CD14-positive monocyte (primary cell): ENCODE measurements at regions not wholly inside any gene's neighbourhood (a gene's known extent, or its start where the extent isn't known, plus 50 kb on each side); places are given as distances from the start of the nearest gene placed in this dataset.

Source experiments
- DNase-seq, 3 donors: peaks; one replicate each; pipeline ENCODE4 v3.0.0-alpha.2; 2011 to 2022
- H2AFZ ChIP-seq: 2 replicates; pipeline ENCODE4 v1.6.0; 2012; ENCODE audit warnings: mild to moderate bottlenecking, low read depth, low read length, inconsistent platforms; ENCODE audit not compliant: insufficient read depth, poor library complexity, severe bottlenecking
- H3K27ac ChIP-seq, 2 donors: 1 replicate in 1 of 2; 2 replicates in 1 of 2; pipeline ENCODE4 v1.5.1; 2012 to 2013; ENCODE audit warnings: low read length in 2 of 2, control low read depth in 1 of 2, inconsistent platforms in 1 of 2, low read depth in 1 of 2, mild to moderate bottlenecking in 1 of 2
- H3K27me3 ChIP-seq, 2 donors: one replicate each; pipeline versions ENCODE4 v1.6.0 to v1.6.1; 2011 to 2013; ENCODE audit warnings: low read length in 2 of 2; ENCODE audit not compliant: control insufficient read depth in 2 of 2, insufficient read depth in 2 of 2
- H3K36me3 ChIP-seq, 2 donors: replicated peaks in 1 of 2; 1 replicate in 1 of 2; 2 replicates in 1 of 2; pipeline versions ENCODE4 v1.5.1 to v1.6.1; 2012 to 2013; ENCODE audit warnings: low read length in 2 of 2, control low read depth in 1 of 2, inconsistent platforms in 1 of 2, mild to moderate bottlenecking in 1 of 2; ENCODE audit not compliant: insufficient read depth in 2 of 2, control insufficient read depth in 1 of 2
- H3K4me1 ChIP-seq, 2 donors: 1 replicate in 1 of 2; 2 replicates in 1 of 2; pipeline versions ENCODE4 v1.5.1 to v1.6.1; 2012 to 2013; ENCODE audit warnings: low read length in 2 of 2, control low read depth in 1 of 2, inconsistent platforms in 1 of 2, mild to moderate bottlenecking in 1 of 2, moderate library complexity in 1 of 2; ENCODE audit not compliant: insufficient read depth in 2 of 2, control insufficient read depth in 1 of 2
- H3K4me2 ChIP-seq: replicated peaks from 2 replicates; pipeline ENCODE3; 2012; ENCODE audit warnings: low read length, moderate library complexity, mild to moderate bottlenecking; ENCODE audit not compliant: poor library complexity, severe bottlenecking; ENCODE audit errors: extremely low read depth
- H3K4me3 ChIP-seq, 3 experiments: fragments of 200-600 bp in 1 of 3; sonication (generic) in 1 of 3; replicated peaks in 1 of 3; 1 replicate in 2 of 3; 2 replicates in 1 of 3; pipeline ENCODE4 v1.5.1; 2011 to 2013; ENCODE audit warnings: low read length in 3 of 3, mild to moderate bottlenecking in 3 of 3, control low read depth in 2 of 3, low read depth in 2 of 3, inconsistent platforms in 1 of 3, moderate library complexity in 1 of 3
- H3K79me2 ChIP-seq: 2 replicates; pipeline ENCODE4 v1.6.0; 2012; ENCODE audit warnings: mild to moderate bottlenecking, control low read depth, inconsistent platforms, low read length, moderate library complexity; ENCODE audit not compliant: insufficient read depth
- H3K9ac ChIP-seq: 2 replicates; pipeline ENCODE4 v1.6.0; 2017; ENCODE audit warnings: low read length, mild to moderate bottlenecking; ENCODE audit not compliant: insufficient read depth, poor library complexity, severe bottlenecking
- H3K9me3 ChIP-seq, 2 donors: replicated peaks in 1 of 2; 1 replicate in 1 of 2; 2 replicates in 1 of 2; pipeline versions ENCODE4 v1.5.1 to v1.6.1; 2012 to 2013; ENCODE audit warnings: low read length in 2 of 2, control low read depth in 1 of 2; ENCODE audit not compliant: control insufficient read depth in 1 of 2, insufficient read depth in 1 of 2
- H4K20me1 ChIP-seq: 2 replicates; pipeline ENCODE4 v1.6.0; 2012; ENCODE audit warnings: mild to moderate bottlenecking, low read length, control low read depth, moderate library complexity; ENCODE audit not compliant: insufficient read depth
- H3K27ac Mint-ChIP-seq, 7 donors: one replicate each; pipeline ENCODE4 v1.8.0; 2020; ENCODE audit warnings: mild to moderate bottlenecking in 7 of 7, mixed read lengths in 7 of 7, moderate library complexity in 6 of 7, inconsistent platforms in 2 of 7
- H3K27me3 Mint-ChIP-seq, 3 donors: one replicate each; pipeline ENCODE4 v1.8.0; 2021 to 2022; ENCODE audit warnings: low read depth in 3 of 3, mild to moderate bottlenecking in 3 of 3, mixed read lengths in 3 of 3, moderate library complexity in 3 of 3, inconsistent platforms in 1 of 3
- H3K36me3 Mint-ChIP-seq, 2 donors: one replicate each; pipeline ENCODE4 v1.8.0; 2020; ENCODE audit warnings: mixed read lengths in 2 of 2, inconsistent platforms in 1 of 2, mild to moderate bottlenecking in 1 of 2
- H3K4me1 Mint-ChIP-seq: one replicate; pipeline ENCODE4 v1.8.0; 2020; ENCODE audit warnings: mild to moderate bottlenecking, mixed read lengths
- H3K4me3 Mint-ChIP-seq, 2 donors: one replicate each; pipeline ENCODE4 v1.8.0; 2020; ENCODE audit warnings: mild to moderate bottlenecking in 2 of 2, mixed read lengths in 2 of 2, moderate library complexity in 1 of 2
- H3K9me3 Mint-ChIP-seq, 7 donors: one replicate each; pipeline ENCODE4 v1.8.0; 2020 to 2022; ENCODE audit warnings: mixed read lengths in 7 of 7, mild to moderate bottlenecking in 6 of 7, moderate library complexity in 6 of 7, inconsistent platforms in 2 of 7
- CTCF ChIP-seq: fragments of 200-600 bp; IDR thresholded peaks from one replicate; pipeline ENCODE4 v1.8.0; 2022; ENCODE audit warnings: antibody characterized with exemption, mild to moderate bottlenecking
- WGBS: methylation state at CpG from one replicate; pipeline ENCODE4 v1.1.5; 2013; ENCODE audit warnings: missing lambda C conversion rate; ENCODE audit not compliant: insufficient coverage; 5-methylcytosine and 5-hydroxymethylcytosine counted together
- intact Hi-C, 2 donors: fragments of 100-400 bp; cut with micrococcal nuclease; formaldehyde crosslinking; loops; one replicate each; pipeline versions ENCODE4 v1.15.0 to v1.15.1; 2023

DNA sequence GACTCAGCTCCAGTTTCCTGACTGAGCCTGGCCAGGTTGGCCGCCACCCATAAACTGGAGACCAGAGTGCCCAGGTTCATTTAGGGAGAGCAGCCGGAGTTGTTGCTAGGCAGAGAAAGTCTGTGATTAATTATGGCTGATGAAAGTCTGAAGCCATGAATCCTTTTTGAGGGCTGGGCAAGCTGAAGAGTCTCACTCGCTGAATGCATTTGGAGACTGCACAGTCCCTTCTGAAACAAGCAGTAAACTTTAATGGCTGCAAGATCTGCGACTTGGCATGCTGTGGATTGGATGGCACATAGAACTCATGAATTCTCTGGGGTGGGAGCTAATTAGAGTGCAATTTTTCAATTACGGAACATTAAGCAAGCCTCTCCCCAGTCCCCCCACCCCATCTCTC is 282.1 kb downstream of the RPLP1 start:
- DNase-seq, result no peak
- Mint-ChIP-seq H3K27ac (peak overlapping the region in 2 of 7 donors; percentile 50 to 91), H3K4me1 (peaks cover 26% of the 10 kb centered on the region), H3K4me3 (no peak overlapping the region), H3K36me3 (peaks cover 2 to 5% of the 10 kb centered on the region in 2 donors), H3K9me3 (no peaks in the 10 kb centered on the region), H3K27me3 (peaks cover 0 to 3% (median 2%) of the 10 kb centered on the region in 3 donors)
- WGBS, result 100% methylated on average over 3 of the region's 5 CpGs
- H4K20me1 ChIP-seq, result no peaks in the 10 kb centered on the region
- H3K4me3 ChIP-seq, result no peak overlapping the region
- peaks cover 6 to 11% of the 10 kb centered on the region in 2 donors for H3K4me1 ChIP-seq
- no peak for TF ChIP-seq CTCF
- H2AFZ ChIP-seq, result no peak overlapping the region
- no peak overlapping the region for H3K4me2 ChIP-seq
- no peaks in the 10 kb centered on the region for H3K79me2 ChIP-seq
- H3K9me3 ChIP-seq, result no peaks in the 10 kb centered on the region
- intact Hi-C loops, result no loop called here
- no peak overlapping the region for H3K27ac ChIP-seq
- H3K9ac ChIP-seq, result no peak overlapping the region
- H3K27me3 ChIP-seq, result no peaks in the 10 kb centered on the region
- no peaks in the 10 kb centered on the region for H3K36me3 ChIP-seq

GRCh38 chr15:69735121-69735520 is 282.5 kb downstream of the RPLP1 start:
- intact Hi-C loops, result no loop called here
- H3K9me3 Mint-ChIP-seq, result no peaks in the 10 kb centered on the region
- H3K27me3 Mint-ChIP-seq, result peaks cover 0 to 4% (median 2%) of the 10 kb centered on the region in 3 donors
- Histone ChIP-seq H3K36me3 (no peaks in the 10 kb centered on the region), H3K4me2 (no peak overlapping the region), H3K9me3 (no peaks in the 10 kb centered on the region), H3K27me3 (no peaks in the 10 kb centered on the region), H3K9ac (no peak overlapping the region), H3K79me2 (no peaks in the 10 kb centered on the region), H2AFZ (peak overlapping the region; percentile 8), H4K20me1 (no peaks in the 10 kb centered on the region), H3K27ac (no peak overlapping the region), H3K4me1 (peaks cover 5 to 11% of the 10 kb centered on the region in 2 donors), H3K4me3 (no peak overlapping the region)
- H3K36me3 Mint-ChIP-seq, result peaks cover 2 to 5% of the 10 kb centered on the region in 2 donors
- TF ChIP-seq CTCF, result no peak
- no peak overlapping the region for H3K4me3 Mint-ChIP-seq
- peaks cover 24% of the 10 kb centered on the region for H3K4me1 Mint-ChIP-seq
- no peak for DNase-seq
- WGBS, result no CpG with 5 or more reads among the region's 4 CpGs
- peak overlapping the region in 5 of 7 donors; percentile 25 to 91 (median 84) for H3K27ac Mint-ChIP-seq
